Suppressor macrophage (primary cell): ENCODE measurements at regions not wholly inside any gene's neighbourhood (a gene's known extent, or its start where the extent isn't known, plus 50 kb on each side); places are given as distances from the start of the nearest gene placed in this dataset.

ENCODE experiments used
- DNase-seq, 4 experiments: peaks; one replicate each; pipeline ENCODE4 v3.0.0-alpha.2; 2020 to 2022

DNA sequence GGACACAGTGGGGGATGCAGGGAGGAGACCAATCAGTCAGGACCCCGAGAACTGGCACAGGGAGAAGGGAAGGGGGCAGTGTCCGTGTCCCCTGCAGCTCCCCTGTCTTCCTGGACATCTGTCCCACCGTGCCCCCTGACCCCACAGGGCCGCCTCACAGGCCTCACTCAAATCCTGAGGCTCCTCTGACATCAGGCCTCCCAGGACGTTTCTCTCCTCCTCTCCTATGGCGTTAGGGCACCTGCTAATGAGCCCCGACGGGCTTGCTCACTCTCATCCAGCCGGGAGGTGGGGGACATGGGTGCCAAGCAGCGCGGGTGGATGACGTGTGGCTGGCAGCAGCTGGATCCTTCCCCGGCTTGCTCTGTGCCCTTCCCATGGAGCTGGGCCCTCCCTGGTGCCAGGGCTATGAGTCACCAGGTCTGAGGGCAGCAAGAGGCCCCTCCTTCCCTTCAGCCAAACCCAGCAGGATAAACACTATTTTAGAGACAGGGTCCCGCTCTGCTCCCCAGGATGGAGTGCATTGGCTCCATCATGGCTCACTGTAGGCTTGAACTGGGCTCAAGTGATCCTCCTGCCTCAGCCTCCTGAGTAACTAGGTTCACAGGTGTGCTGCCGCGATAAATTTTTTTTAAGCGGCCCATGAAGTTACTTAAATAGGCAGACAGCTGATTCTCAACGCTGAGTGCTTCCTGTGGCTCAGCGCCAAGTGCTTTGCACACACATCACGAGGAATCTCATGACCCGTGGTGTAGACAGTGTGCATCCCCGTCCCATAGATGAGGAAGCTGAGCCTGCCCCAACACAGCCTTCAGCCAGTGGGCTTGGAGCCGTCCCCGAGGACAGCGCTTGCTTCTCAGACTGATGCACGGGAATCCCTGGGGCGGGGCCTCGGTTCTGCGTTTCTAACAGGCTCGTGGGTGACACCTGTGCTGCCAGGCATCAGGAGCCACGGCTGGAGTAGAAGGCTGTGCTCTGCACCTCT lies 64.5 kb upstream of the HDAC4 start:
- DNase-seq = peak; percentile 98 to 100 (median 99)

DNA sequence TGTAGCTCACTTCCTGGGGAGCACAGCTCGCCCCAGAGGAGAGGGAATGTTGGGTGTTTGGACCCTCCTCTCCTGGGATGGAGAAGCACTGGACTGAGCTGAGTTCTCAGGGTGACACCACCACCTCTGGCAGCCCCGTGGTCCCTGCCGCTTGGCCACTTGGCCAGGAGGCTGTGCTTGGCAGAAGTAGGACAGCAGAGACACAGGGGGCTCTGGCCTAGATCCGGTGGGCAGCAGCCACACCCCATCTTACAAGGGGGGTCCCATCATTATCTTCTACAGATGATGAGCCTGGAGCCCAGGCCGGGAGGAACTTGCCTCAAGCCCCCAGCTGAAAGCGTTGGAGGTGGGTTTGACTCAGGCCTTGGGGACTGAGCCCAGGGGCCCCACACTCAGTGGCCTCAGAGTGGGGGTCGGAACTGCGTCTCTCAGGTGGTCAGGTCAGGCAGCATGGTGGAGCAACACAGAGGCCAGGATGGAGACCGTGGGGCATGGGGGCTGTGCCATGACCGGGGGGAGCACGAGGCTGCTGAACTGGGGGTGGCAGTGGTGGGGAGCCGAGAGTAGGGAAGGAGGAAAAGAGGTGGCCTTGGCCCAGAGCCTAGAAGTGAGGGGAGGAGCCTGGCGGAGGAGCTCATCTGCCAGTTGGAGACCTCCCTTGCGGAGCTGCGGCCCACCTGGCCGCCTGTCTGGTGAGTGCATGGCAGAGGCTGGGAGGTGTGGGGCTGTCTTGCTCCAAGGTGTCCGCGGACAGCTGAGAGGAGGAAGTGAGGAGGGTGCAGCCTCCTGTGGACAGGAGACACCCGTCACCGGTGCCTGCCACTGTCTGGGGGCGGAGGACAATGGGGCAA lies 63.6 kb upstream of the HDAC4 start:
- DNase-seq = peak in 3 of 4 experiments; percentile 17 to 46 (median 27)

DNA sequence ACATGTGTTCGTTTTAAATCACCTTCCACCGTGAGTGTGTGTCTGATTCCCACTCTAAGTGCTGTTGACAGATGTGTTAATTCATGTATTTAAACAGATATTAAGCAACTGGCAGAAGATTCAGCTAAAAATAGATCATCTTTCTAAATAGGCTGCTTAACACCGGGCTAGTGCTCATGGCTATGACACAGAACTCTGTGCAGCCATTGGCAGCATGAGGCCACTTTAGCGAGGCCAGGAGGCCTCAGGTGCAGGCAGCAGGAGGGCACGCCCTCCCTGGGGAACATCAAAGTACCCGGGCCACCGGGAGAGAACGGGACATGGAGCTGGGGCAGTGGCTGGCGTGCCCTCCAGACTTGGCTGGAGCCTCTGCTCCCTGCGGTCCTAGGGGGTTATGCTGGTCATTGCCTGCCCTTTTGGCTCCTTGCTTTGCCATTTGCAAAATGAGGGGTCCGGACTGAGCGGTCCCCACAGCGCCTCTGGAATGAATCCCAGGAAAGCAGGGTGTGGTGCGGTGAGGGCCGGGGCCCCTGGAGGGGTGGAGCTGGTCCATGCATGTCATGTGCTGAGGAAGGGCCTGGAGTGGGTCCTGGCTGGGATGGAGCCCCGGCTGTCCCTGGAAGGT lies 62.8 kb upstream of the HDAC4 start:
- DNase-seq = peak in 2 of 4 experiments; percentile 40 to 53

DNA sequence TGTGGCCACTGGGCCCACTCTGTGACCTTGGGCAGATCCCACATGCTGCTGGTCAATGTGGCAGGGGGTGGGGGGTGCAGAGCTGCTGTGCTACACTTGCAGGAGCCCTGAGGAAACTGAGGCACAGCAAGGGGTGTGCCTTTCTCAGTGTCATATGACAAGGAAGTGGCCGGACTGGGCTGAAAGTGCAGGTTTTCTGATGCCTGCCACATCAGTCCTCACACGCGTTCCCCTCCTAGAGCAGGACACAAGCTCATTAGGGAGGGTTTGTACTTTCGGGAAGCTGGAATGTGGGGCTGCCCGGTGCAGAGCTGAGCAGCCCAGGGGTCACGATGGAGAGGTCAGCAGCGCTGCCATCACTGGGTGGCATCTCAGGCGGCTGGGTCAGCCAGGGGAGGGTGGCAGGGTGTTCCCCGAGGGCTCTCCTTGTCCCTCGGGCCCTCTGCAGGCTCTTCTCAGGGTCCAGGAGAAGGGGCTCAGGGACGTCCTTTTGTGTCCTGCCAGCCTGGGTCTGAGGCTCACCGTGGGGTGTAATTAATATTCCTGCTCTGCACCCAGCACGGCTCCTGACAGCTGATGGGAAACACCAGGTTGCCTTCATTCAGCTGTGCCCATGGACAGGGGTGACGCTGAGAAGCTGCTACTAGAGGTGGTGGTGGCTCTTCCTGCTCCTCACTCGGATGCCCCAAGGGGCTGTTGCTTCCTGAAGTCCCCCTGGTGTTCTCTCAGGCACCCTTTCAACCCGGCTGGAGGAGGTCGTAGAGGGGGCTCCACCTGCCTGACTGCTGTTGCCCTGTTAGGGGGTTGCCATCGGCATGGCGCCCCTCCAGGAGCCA lies 62.1 kb upstream of the HDAC4 start:
- no peak for DNase-seq

DNA sequence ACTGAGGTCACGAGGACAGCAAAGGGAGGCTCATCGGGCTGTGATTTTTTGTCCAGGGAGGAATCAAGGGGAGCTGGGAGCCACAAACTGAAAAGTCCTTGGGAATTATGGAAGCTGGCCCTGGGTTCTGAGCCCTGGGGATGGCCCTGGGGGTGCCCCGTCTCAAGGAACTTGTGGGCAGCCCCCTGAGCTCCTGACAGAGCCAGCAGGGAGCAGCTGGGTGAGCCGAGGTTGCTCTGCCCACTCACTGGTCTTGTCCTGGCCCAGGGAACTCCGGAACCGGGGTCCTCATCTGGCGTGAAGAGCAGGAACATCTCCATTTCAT lies 61.3 kb upstream of the HDAC4 start:
- DNase-seq = no peak

DNA sequence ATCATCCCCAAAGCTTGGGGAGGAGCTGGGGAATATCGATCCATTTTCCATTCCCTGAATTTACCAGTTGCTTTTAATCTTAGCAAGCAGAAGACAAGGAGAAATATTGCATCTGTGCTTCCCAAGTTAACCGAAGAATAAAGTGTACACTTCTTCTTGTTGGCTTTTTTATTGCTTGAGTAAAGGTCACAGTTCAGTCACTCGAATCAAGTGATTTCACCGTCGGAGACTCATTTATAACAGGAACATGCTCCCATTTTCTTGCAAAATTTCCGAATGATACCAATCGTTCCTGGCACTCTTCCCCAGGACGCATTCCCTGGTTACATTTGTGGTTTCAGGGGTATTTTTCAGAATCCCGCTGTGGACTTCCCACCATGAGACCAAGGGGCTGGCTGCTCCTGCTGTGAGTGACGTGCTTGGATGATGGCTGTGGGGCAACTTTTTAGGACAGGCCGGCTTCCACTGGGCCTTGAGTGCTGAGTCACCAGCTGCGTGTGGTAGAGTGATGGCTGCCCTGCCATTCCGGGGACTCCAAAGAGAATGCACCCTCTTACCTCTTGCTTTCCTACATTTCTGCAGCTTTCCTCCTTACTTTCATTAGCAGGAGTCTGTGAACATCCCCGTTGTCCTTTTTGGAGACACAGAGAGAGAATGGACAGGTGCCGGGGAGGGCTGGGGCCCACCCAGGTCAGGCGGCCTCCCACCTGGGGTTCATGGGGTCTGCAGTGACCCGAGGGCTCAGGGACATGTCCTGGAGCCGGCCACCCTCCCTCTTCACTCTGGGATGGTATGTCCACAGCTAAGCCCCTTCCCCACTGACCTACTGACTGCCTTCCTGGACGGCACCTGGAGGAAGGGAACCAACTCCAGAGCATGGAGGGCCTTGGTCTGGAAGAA lies 60.7 kb upstream of the HDAC4 start:
- DNase-seq = no peak

DNA sequence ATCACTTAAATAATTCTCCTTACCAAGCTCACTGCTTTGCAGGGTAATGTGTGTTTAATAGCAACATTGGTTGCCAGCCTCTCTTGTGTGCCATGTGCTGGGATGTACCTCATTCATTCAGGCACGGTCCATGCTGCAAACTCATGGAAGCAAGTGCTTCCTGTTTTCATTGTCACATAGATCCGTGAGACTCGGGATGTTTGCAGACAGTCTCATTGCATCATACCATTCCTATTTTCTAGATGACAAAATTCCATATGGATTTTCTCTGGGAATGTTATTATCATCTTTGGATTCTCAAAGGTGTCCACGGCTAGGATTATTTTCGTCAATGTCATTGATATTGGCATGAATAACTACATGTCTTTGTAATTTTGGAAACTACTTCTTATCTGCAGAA lies 60.0 kb upstream of the HDAC4 start:
- DNase-seq = peak in 2 of 4 experiments; percentile 36 to 42

DNA sequence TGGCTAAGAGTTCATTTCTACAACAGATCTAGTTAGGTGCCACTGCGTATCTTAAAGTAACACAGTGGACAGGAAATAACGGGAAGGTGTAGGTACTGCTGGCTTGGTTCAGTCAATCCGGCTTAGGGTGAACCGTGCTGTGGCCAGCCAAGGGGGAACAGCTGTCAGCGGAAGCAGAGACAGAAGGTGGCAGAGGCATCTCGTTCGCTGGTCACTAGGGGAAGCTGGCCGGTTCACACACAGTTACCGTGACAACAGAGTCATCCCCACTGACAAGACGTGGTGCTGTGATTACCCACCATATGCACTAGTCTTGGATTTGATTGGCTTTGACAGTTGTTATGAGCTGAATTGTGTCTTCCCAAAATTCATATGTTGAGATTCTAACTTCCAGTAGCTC lies 58.8 kb upstream of the HDAC4 start:
- DNase-seq = no peak

DNA sequence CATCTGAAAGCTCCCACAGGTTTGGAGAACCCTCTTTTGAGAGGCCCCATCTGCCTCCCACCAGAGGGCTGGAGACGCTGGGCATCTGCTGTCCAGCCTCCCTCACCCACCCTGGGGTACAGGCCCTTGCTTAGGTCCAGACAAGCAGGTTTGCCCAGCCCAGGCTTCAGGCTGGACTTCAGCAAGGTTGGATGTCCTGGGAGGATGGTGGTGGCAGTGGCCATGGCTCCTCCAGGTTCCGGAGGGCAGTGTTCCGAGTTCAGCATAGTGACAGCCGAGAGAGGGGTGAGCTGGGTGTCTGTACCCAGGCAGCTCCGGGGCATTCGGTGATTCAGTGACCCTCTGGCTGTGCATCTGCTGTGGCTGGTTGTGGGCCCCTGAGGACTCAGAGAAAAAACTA lies 58.2 kb upstream of the HDAC4 start:
- DNase-seq = no peak

DNA sequence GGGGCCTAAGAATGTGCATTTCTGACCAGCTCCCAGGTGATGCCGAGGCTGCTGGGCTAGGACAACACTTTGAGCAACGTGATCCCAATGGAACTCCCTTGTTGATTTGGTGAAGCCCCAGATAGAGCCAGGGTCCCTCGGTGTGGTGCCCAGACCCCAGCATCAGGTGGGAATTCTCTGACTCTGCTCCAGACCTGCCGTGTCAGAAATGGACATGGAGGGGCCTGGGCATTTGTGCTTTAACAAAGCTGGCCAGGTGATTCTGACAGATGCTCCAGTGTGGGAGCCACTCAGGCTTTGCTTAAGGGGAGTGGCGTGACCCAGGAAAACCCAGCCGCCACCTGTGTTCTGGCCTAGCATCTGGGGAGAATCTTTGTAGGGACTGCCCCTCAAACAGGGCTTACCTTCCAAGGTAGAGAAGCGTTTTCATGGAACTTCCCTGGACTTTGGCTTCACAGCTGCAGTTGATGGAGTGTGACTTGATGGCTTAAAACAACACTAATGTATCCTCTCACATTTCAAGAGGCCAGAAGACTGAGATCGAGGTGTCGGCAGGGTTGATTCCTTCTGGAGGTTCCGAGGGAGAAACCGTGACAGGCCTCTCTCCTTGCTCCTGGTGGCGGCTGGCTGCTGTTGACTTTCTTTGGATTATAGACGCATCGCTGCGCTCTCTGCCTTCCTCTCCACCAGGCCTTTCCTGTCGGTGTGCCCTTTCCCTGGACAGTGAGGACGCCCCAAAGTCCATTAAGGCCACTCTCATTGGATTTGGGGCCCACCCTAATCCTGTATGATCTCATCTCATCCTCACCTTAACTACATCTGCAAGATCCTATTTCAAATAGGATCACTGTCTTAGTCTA lies 57.0 kb upstream of the HDAC4 start:
- DNase-seq = no peak

DNA sequence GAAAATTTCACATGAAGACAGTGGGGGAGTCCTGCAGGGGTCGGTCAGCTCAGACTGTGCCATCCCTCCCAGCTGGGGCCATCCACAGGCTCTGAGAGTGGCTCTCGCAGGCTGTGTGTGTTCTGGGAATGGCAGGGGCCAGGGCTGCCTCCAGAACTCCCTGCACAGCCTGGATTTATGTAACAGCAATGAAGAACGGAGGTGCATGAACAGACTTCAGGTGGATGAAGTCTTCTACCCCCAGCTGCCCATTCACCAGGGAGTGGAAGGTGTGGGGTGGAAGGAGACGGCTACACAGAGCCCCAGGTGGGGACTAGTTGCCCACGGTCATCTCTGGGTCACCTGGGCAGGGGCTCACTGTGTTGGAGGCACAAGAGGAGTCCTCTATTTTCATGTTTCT lies 56.1 kb upstream of the HDAC4 start:
- no peak for DNase-seq

DNA sequence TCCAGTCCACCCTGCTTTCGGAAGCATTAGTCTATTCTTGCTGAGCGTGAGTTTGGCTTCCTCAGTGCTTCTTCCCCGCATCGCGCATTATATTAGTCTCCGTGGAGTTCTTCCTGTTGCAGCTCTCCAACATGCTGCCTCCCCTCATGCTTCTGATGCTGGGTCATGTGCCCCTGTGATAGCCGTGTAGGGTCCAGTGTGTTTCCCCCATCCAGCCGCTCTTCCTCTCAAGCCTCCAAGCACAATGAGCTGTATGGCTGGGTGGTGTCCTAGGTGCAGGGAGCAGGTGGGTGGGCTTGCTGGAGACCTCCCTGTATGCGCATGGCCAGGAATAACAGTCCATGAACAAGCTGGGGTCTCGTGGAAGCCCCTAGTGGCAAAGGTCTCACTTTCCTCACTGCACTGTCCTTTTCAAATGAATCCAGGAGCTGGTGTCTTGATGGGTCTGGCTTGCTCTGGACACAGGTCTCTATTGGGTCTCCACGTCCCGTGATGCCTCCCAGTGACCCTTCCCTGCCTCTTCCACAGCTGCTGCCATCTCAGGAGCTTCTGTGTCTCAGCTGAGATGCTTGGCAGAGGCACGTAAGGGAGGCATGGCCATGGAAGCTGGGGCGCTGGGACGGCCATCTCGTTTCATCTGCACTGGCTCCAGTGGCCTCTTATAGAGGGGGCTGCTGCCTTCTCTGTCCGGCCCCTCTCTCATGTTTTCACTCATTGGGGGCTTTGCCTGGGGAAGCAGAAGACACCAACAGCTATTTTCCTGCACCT lies 54.8 kb upstream of the HDAC4 start:
- no peak for DNase-seq

DNA sequence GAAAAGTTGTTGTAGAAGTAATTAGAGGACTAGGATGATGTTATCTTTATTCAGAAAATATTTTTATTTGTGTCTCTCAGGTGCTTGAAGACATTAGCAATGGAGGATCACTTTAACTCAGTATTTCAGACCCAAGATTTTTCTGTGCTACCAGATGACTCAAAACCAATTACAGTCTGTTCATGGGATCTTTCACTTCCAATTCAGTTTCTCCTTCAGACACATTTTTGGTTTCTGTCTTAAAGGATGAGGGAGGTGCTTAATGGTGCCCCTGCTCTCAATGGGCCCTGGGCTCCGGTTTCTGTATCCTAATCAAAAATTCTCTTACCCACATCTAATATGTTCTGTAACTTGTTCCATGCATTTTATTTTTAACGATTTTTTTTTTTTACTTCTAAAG lies 53.7 kb upstream of the HDAC4 start:
- DNase-seq = no peak
